ENCODE measurements at regions not wholly inside any gene's neighbourhood (a gene's known extent, or its start where the extent isn't known, plus 50 kb on each side); places are given as distances from the start of the nearest gene placed in this dataset.

DNA sequence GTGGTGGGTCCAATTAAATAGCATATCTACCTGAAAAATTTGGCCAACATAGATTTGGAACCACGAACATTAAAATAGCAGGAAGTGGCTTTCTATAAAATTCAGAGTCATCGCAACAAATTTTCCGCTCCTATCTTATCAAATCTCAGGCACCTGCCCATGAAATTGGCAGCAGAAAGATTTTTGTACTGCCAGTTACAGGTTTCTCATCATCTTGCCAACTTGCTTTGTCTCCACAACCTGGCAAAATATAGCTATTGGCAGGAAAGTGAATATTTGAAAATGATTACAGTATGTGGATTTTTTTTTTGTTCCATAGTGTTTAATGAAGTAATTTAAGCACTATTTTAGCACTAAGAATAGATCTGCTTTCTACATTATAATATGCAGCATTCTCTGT lies 161.6 kb upstream of the LRRC3B start:
- TF ChIP-seq POLR2A (IDR thresholded peaks at IDR 0.05), result no peak
- TF ChIP-seq, protein P1, sequence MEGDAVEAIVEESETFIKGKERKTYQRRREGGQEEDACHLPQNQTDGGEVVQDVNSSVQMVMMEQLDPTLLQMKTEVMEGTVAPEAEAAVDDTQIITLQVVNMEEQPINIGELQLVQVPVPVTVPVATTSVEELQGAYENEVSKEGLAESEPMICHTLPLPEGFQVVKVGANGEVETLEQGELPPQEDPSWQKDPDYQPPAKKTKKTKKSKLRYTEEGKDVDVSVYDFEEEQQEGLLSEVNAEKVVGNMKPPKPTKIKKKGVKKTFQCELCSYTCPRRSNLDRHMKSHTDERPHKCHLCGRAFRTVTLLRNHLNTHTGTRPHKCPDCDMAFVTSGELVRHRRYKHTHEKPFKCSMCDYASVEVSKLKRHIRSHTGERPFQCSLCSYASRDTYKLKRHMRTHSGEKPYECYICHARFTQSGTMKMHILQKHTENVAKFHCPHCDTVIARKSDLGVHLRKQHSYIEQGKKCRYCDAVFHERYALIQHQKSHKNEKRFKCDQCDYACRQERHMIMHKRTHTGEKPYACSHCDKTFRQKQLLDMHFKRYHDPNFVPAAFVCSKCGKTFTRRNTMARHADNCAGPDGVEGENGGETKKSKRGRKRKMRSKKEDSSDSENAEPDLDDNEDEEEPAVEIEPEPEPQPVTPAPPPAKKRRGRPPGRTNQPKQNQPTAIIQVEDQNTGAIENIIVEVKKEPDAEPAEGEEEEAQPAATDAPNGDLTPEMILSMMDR (IDR thresholded peaks at IDR 0.05), result no peak
